Stimulated activated CD4-positive, alpha-beta T cell treated with anti-CD3 and anti-CD28 coated beads, TNF-alpha, amount 100 ng/mL, for 24 hours (primary cell): ENCODE measurements at regions not wholly inside any gene's neighbourhood (a gene's known extent, or its start where the extent isn't known, plus 50 kb on each side); places are given as distances from the start of the nearest gene placed in this dataset.
A peak's percentile ranks its signal among the peaks of the same experiment; 100 is the strongest.

Experiments
- DNase-seq, 3 experiments: peaks; one replicate each; pipeline ENCODE4 v3.0.0-alpha.2; 2020; ENCODE audit warnings: low read depth in 3 of 3

DNA sequence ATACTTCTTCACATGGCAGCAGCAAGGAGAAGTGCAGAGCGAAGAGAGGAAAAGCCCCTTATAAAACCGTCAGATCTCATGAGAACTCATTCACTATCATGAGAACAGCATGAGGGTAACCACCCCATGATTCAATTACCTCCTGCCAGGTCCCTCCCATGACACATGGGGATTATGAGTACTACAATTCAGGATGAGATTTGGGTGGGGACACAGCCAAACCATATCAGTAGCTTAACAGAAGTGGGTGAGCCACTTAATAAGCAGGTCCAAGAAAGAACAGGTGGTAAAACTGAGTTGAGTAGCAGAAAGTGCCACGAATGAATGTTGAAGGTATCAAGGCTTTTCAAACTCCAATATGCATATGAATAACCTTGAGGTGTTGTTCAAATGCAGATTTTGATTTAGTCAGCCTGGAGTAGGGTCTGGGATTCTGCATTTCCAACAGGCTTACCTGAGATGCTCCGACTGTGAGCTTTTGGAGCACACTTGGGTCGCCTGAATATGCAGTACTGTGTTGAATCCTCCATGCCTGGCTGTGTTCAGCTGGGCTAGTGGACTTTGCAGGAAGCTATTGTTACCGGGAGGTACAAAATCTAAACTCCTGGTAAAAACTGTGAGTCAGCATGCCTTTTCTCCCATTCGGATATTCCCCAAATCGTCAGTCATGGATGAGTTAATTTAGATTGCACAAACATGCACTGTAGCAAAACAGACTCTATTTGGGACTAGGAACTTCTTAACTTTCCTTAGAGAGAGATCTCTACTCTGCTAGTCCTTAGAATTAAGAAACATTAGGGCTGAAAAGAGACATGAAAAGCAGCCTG, 69.0 kb upstream of the PRKCQ start:
- no peak for DNase-seq

DNA sequence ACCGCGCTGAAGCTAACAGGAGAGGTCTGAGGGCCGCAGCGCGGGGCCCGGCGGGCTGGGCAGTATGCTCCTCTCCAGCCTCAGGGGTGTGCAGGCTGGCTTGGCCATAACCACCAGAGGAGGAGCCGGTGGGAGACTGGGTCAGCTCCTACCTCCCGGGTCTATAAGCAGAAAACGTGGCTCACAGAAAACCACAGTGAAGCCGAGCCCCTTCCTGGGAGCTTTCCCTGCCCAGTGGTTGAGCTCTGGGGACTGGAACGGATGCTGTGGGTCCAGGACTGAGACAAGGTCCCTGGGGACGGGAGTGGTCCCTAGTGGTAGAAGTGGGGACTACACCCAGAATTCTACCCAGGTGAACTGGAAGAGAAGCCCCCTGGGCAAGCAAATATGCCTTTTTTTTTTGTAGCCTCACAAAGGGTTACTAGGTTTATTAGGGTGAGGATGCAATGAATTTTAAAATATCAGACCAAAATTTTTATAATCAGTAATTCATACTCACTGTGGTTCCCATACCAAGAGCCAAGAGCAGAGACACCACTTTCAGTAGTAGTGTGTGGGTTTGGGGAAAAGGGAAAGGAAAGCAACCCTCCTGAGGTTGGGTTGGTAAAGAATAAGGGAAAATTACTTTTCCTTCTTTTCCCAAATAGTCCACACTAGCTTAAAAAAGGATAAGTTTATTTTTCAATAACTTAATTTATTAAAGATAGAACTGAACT, 67.9 kb upstream of the PRKCQ start:
- DNase-seq = peak; percentile 44 to 65 (median 63)

DNA sequence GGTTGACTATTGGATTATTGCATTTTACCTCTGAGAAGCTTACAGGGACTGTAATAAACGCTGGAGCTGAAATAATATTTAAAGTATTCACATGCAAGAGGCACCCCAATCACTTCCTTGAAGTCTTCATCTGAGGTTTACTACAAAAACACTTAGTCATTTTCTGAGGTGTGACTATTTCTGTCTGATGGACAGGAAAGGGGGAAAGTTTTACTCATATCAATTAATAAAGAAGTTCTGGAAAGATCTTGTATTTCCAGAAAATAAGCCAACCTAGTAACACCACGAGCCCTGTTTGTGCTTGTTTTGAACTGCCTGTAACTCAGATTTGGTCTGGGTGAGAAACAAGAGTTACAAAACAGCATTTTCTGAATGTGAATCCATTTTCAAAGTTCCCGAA, 63.9 kb upstream of the PRKCQ start:
- DNase-seq = peak in 1 of 3 experiments; percentile 11

- DNase-seq = no peak
These were observed 62.8 kb upstream of the PRKCQ start for GRCh38 chr10:6642876-6643275.

GRCh38 chr10:6640433-6641040, 60.5 kb upstream of the PRKCQ start:
- no peak for DNase-seq

DNA sequence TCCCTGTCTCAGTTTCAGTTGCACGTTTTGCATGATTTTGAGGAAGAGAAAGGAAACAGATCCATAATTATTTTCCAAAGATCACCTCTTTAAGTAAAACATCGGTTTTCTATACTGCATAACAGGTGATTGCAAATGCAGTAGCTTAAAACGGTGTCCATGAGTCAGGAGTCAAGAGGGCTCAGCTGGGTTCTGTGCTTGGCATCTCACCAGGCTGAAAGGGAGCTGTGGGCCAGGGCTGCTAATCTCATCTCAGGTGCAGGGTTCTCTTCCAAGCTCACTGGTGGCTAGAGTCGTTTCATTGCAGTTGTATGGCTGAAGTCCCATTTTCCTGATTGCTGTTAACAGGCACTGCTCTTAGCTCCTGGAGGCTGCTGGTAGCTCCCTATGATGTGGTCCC, 57.0 kb upstream of the PRKCQ start:
- no peak for DNase-seq

DNA sequence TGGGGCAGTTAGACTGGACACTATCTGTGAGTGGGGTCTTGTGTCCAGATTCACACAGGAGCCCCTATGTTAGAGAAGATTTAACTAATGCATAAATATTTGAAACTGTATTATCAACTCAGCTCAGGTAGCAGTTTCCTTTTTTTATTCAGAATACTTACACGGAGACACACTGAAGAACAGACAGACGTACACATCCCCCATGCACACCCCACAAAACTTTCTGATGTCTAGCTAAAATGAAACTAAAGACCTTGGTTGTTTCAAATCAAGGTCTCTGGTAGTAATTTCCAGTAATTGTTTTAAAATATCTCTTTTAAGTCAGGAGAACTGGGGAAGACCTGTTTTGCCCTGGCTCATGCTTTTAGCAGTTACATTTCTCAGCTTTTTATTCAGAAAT, 55.7 kb upstream of the PRKCQ start:
- DNase-seq = no peak
